Uterus (tissue), 2 donors: ENCODE measurements at regions not wholly inside any gene's neighbourhood (a gene's known extent, or its start where the extent isn't known, plus 50 kb on each side); places are given as distances from the start of the nearest gene placed in this dataset.

Source experiments
- CTCF ChIP-seq, 4 experiments: fragments of 200-600 bp in 2 of 4; fragments of 450-650 bp in 2 of 4; sonication (generic) in 2 of 4; IDR thresholded peaks; one replicate each; pipeline ENCODE4 v1.5.1; 2016 to 2019; ENCODE audit warnings: antibody characterized with exemption in 4 of 4, mild to moderate bottlenecking in 2 of 4, moderate library complexity in 1 of 4
- POLR2A ChIP-seq, 2 donors: fragments of 450-650 bp; IDR thresholded peaks; one replicate each; pipeline ENCODE4 v1.6.1; 2016; ENCODE audit warnings: antibody characterized with exemption in 2 of 2, mild to moderate bottlenecking in 1 of 2, moderate library complexity in 1 of 2

GRCh38 chr11:92484570-92484969, 260.0 kb downstream of the FAT3 start:
- TF ChIP-seq CTCF (IDR thresholded peaks at IDR 0.05) = no peak
- no peak for TF ChIP-seq POLR2A (IDR thresholded peaks at IDR 0.05)
